DMS53 (cell line): ENCODE measurements at regions not wholly inside any gene's neighbourhood (a gene's known extent, or its start where the extent isn't known, plus 50 kb on each side); places are given as distances from the start of the nearest gene placed in this dataset.

Experiments
- DNase-seq: peaks from one replicate; lab custom pipeline; 2025; lab: John Stamatoyannopoulos, UW

DNA sequence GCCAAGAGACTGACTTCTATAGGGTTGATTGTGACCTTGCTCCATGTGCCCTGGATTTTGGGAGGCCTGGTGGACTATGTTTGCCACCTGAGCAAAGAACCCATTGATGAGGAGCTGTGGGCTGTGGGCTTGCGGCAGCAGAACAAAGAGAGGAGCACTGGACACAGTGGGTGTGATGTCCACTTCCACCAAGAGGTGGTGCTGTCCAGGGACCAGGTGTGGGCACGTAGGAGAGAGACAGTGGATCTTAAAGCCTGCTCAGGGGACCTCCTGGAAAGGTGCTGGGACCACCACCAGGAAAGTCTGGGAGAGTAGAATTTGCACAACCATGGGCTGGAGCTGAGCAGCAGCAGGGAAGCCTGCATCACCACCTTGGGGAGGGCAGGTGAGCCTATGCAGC, 106.7 kb upstream of the ETS2 start:
- DNase-seq: no peak

DNA sequence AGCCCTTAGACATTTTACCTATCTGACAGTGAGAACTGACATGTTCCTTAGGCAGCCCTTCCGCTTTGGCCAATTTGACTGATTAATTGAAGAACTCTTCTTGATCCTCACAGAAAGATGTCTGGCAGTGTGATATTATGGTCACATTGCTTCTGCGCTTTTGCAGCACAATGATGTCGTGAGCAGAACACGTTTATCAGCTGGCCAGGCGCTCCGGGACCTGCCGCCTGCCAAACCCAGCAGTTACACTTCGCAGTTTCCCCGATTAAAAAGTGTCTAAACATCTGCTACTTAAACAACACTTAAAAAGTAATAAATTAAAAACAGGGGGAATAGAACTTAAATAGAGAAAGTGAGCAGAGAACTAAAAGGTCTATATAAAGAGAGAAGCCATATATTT, 103.5 kb upstream of the ETS2 start:
- no peak for DNase-seq

DNA sequence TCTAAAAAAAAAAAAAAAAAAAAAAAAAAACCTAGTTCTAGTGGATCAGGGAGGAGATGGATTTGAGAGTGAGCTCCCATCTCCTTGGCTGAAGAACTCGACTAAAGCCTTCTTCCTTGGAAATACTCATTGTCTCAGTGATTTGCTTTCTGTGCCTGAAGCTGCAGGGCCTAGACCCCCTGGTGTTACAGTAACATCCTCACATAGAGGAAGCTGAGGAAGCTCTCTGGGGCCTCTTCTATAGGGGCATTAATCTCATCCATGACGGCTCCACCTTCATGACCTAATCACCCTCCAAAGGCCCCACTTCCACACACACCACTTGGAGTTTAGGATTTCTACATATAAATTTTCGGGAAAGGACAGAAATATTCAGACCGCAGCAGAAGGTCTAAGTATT, 95.9 kb upstream of the ETS2 start:
- DNase-seq: no peak

DNA sequence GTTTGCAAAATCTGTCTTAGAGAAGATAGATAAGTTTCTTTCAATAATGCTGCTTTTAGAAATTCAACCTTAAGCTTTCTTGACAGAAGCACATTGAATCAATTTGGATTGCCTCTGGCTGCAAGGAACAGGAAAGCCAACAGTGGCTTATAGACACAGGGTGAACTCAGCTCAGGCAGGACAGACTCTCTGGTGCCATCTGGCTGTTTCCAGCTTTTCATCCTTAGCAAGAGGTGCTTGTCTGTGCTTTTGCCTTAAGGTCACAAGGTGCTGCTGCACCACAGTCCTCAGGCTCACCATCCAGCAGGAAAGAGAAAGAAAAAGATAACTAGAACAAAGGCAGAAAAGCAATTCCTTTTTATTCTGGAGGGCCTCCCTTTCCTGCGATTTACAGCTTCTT, 93.7 kb upstream of the ETS2 start:
- DNase-seq: peak; percentile 79

DNA sequence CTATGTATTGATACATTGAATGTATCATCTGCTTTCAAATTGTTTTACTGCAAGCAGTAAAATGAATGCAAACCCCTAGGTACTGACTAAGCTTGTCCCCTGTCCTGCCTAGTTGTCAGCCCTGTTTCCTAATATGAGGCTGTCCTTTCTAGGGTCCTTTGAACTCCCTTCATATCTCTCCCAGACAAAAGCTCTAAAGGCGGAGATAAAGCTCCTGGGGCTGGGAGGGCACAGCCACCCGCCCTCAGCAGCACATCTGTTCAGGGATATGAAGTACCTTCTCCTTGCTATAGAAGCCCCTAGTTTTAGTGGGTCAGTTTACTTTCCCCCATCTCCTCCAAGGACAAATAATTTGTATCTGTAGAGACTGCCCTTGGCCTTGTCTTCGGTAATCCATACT, 93.1 kb upstream of the ETS2 start:
- DNase-seq: no peak

DNA sequence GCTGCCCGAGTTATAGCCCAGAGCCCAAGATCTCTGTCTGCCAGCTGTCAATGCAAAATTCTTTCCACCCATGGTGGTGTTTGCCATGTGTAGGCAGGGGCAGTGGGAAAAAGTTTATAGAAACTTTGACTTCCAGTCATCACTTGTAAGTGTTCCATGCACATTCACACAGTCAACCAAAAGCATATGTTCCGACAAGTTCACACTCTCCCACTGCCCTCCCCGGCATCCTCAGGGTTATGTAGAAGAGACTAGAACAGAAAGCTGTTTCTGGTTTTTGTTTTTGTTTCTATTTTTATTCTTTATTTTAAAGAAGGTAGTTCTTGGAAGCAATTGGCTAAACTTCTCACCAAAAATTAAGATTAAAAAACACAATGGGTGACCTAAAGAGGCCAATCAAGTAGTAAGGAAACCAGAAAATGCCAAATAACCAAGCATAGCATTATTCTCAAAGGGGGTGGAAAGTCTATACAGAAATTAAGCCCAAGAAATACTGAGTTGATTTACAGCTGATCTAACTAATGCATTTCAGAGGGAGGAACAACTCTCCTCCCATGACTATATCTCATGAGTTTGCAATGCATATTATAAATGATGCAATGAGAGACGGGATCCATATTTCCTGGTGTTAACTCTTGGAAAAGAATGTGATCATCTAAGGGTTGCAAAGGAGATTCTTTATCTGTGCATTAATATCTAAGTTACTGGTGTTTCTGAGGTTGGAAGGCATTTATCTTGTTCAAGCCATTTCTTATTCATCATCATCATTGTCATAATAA, 91.5 kb upstream of the ETS2 start:
- no peak for DNase-seq

DNA sequence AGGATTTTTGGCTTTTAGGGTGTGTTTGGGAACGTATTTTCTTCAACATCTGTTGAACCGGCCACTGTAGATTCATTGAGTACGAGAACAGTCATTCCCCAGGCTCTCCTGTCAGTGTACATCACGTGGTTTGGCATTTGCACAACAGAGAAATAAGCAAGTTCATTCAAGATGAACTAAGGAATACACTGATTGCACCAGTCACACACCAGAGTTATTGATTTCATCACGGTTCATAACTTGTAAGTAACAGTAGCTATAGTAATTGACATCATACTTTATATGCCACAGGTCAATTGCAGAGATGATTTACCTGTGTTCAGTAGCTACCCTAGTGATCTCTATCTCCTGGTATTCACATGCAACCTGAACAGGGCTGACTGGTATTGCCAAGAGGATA, 90.7 kb upstream of the ETS2 start:
- no peak for DNase-seq

DNA sequence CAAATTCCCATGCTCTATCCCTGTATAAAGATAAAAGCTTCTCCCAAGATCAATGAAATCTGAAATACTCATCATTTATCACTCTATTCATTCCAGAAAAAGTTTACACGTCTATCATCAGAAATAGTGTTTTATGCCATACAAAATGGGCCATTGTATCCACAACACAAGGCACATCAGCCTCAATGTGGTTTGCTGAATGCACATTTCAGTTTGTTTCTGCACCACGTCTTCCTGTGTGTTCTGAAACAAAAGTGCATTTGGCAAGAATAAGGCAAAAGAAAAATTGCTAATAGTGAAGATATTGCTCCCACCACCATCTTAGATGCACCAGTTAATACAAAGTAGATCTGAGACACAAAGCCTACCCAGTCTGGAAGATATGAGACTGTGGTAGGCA, 89.6 kb upstream of the ETS2 start:
- no peak for DNase-seq

DNA sequence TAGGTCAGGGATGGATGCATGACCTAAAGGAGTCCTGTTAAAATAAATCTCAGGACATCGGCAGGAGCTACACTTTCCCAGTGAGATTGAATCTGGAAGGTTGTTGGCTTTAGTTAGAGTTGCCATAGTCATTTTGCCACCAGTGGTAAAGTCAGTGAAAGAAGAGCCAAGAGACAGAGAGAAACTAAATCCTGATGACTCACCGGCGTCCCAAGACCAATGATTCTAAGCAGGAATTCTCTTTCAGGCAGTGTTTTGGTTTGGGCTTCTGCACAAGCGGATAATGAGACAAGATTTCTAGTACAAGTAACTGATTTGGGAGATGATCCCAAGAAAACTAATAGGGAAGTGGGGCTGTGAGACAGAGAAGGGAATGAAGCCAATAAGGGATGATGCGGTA, 88.8 kb upstream of the ETS2 start:
- DNase-seq: no peak

DNA sequence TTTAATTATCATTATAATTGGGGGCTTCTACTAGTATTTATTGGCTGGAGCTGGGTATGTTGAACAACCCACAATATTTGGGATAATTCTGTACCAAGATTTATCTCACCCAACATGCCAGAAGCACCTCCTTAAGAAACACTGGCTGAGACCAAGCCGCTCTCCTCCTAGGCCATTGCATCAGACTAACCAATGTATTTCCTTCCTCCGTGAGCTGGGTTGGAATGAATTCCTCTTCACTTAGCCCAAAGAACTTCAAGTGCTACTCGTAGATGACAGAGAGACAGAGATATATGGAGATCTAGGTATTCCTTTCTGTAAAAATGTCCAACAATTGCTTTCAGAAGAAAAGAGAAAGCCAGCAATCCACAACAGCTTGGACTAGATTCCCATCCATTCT, 87.2 kb upstream of the ETS2 start:
- no peak for DNase-seq

DNA sequence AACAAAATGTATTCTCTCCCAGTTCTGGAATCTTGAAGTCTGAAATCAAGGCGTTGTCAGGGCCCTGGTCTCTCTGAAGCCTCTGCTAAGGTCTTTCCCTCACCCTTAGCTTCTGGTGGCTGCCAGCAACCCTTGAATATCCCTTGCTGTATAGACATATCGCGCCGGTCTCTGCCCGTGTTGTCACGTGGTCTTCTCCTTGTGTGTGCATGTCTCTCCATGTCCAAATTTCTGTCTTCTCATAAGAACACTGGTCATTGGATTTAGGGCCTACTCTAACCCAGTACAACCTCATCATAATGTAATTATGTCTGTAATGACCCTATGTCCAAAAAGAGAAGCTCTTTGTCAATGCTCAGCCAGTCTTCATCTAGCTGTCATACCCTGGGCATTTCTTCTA, 85.7 kb upstream of the ETS2 start:
- DNase-seq: no peak

DNA sequence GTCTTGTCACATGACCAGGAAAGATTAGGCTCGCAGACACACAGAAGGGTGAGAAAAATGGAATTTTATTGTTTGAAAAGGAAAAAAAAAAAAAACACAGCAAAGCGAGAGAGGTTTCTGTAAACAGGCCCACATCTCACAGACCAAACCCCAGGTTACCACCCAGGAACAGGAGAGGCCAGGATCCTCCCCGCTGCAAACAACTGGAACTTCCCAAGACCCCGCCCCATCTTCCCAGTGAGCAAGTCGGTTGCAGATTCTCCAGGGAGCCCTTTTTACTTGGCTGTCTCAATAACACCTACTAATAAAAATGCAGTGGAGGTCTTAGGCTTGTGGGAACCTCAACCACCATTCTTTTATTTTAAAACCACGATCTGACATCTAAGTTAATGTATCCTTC, 84.7 kb upstream of the ETS2 start:
- DNase-seq: no peak

DNA sequence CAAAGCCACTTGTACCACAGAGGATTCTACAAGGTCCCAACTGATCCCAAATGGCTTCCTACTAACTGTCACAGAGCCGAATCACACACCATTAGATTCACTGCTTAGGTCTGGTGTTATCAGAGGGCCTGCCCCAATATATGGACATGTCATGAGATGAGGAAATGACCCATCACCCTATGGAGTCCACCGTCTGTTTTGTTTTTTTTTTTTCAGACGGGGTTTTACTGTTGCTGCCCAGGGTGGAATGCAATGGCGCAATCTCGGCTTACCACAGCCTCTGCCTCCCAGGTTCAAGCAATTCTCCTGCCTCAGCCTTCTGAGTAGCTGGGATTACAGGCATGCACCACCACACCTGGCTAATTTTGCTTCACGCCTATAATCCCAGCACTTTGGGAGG, 83.8 kb upstream of the ETS2 start:
- DNase-seq: no peak

DNA sequence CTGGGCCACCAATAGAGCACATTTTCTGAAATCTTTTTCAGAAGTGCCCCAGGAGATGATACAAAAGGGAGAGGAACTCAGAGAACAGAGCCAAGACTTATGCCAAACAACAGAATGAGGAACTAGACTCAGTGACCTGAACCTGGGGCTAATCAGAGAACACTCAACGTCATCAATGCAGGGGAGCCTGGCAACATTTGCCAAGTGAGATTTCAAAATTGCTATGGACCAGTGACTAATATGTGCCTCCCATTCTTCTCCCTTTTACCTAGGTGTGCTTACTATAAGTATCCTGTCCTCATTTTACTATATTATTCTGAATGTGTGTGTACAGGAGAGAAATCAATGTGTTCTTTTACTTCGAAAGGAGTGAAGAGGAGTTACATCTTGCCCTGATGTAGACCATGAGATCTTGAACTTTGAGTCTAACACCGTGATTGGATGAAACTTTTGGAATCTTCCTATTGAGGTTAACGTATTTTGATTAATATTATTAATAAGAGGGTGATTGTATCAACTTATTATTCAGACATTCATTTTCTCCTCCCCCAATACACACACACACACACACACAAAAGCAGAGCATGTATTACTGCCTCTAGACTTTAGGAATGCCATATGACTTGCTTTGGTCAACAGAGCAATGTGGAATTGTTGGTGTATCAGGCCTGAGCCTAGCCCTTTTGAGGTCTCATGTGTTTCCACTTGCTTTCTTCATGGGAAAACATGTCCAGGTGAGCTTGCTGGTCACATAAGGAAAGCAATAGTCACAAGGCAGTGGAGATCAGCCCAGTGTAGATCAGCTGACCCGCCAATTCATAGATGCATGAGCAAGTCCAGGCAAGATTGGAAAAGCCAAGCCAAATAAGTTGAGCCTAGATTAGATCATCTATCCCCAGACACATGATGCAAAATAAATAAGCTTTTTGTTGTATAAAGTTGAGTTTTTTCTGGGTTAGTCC, 80.3 kb upstream of the ETS2 start:
- no peak for DNase-seq

DNA sequence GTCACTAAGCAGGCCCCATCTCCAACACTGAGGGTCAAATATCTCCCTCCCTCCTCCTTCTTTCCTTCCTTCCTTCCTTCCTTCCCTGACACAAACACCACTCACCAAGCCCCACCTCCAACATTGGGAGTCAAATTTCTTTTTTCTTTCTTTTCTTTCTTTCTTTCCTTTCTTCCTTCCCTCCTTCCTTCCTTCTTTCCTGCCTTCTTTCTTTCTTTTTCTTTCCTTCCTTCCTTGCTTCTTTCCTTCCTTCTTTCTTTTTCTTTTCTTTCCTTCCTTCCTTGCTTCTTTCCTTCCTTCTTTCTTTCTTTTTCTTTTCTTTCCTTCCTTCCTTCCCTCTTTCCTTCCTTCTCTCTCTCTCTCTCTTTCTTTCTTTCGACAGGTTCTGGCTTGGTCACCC, 79.2 kb upstream of the ETS2 start:
- DNase-seq: no peak

DNA sequence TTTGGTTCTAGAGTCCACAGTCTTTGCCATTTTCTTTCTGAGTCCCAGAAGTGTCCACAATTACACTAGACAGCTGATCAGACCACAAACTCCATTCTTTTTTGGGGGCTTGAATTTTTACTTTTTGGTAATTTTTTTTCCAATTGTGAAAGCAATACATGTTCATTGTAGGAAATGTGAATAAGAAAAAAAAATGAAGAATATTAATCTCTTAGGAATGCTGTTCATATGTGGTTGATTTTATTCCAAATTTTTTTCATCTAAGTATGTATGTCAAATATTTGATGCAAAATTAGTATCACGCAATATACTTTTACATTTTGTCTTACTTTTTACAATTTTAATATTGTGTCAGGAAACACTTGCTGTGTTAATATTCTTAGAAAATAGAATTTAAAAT, 76.4 kb upstream of the ETS2 start:
- DNase-seq: no peak

DNA sequence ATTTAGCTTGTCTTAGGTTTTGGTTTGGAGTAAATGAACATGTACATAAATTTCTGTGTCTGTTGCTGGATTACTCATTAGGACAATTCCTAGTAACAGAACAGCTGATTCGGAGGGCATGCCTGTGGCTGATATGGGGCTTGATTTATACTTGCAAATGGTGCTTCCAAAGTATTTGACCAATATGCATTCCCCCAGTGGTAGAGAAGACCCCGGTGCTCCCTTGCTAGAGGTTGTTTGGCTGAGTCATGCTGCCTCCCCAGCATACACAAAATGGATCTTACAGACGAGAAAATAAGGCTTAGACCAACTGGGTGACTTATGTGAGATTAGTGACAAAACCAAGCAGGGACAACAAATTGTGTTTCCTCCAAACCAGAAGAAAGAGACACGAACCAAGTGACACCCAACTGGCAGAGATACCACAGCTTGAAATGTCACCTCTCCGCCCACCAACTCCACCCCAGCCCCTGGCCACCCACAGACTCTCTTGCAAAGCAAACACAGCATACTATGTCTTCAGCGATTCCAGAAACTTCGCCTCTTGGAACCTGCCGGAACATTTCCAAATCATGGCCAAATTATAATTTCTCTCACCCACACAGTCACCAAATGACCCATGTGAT, 75.9 kb upstream of the ETS2 start:
- no peak for DNase-seq

DNA sequence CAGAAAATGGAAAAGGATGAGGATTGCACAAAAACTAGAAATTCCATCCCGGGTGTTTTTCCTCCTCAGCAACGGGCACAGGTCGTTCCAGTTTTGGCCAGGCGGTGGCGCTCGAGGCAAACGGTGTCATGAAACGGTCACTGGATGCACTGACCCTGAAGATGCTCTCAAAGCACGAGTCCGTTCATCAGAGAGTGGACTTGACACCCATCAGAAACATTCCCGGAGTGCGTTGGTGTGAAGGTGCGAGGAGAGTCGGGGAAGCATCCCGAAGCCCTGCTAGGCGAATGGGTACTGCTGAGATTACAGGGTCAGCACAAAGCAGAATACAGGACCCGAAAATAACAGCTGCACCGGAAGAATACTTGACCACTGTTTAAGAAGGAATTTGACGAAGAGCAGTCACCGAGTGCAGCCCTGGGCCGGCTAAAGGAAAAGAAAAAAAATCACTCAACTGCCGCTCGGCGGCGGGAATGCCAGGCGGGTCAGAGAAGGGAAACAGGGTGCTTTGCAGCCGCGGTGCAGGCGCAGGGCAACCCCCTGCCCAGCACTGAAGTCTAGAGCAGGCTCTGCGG, 71.7 kb upstream of the ETS2 start:
- DNase-seq: peak; percentile 88

DNA sequence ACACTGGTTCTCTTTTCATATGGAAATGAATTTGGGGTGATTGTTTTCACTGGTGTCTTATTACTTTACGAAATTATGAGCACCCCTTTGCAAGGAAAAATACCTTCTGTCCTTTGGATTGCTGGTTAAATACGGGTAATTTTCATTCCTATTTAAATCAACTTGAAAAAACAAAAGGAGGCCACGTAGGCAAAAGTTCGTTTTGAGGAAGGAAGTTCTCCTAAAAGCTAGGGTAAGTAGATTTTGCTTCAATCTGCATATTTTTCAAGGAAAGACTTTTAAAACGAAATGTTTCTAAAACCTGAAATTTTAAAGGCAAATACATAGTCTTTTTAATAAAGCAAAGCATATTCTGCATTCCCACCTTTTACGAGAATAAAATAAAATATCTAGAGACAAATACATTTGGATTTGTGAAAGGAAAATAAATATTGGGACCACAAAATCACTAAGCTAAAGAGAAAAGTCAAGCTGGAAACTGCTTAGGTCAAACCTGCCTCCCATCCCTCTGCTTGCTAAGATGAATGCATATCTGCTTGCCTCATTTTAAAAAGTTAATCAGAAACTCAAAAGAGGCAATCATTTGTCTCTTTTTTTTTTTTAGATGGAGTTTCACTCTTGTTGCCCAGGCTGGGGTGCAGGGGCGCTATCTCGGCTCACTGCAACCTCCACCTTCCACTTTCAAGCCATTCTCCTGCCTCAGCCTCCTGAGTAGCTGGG, 70.9 kb upstream of the ETS2 start:
- DNase-seq: no peak

DNA sequence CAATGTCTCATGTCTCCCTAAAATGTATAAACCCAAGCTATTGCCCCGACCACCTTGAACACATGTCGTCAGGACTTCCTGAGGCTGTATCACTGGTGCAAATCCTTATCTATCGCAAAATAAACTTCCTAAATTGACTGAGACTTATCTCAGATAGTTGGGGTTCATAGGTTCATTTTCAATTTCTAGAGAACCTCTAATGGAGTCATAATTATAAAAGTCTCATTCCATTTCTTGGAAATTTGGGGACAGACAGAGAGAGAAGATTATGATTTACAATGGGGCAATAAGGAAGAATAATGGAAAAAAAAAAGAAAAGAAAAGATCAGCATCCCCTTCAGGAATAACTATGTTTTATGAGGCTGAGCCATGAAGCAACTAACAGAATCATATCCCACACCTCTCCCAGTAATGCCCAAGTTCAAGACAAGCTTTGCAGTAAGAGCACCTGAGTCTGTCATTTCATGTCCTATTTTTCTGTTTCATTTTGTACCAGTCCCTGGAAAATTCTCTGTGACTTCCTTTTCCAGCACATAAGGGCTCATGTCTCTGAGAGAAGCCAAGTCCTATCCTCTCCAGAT, 70.0 kb upstream of the ETS2 start:
- no peak for DNase-seq

DNA sequence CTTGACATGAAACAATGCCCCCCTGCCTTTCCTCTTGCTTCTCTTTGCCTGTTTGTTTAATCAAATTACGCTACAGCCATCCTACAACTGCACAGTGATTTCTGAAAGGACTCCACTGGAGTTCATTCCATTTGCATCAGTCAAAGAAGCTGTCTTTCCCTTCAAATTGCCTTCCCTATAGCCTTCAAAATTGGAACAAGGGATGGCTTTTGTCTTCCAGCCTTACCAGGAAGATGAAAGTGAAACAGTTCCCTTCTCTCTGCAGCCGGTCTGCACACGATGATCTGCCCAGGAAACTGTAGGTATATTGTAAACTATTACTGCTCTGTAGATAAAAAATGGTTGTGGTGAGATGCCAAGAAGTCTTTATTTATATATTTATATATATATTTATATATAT, 65.6 kb upstream of the ETS2 start:
- DNase-seq: no peak
